C1 segment of cervical spinal cord (tissue), 14 donors: ENCODE measurements at regions not wholly inside any gene's neighbourhood (a gene's known extent, or its start where the extent isn't known, plus 50 kb on each side); places are given as distances from the start of the nearest gene placed in this dataset.
A peak's percentile ranks its signal among the peaks of the same experiment; 100 is the strongest.

ENCODE experiments used
- DNase-seq, 14 donors: peaks; one replicate each; lab custom pipeline; 2025; lab: John Stamatoyannopoulos, UW

GRCh38 chr2:2767837-2768236, 436.8 kb upstream of the MYT1L start:
- DNase-seq, result no peak

GRCh38 chr2:2765839-2766495, 434.9 kb upstream of the MYT1L start:
- no peak for DNase-seq

- no peak for DNase-seq
These were observed 434.2 kb upstream of the MYT1L start for GRCh38 chr2:2765176-2765800.

- DNase-seq, result no peak
These were observed 433.7 kb upstream of the MYT1L start for GRCh38 chr2:2764739-2765138.

GRCh38 chr2:2764001-2764355, 432.9 kb upstream of the MYT1L start:
- peak in 6 of 14 donors; percentile 8 to 66 (median 22) for DNase-seq

- no peak for DNase-seq
These were observed 432.4 kb upstream of the MYT1L start for GRCh38 chr2:2763351-2764000.

- peak in 4 of 14 donors; percentile 20 to 61 (median 25) for DNase-seq
These were observed 431.8 kb upstream of the MYT1L start for GRCh38 chr2:2762913-2763312.

GRCh38 chr2:2762166-2762908, 431.3 kb upstream of the MYT1L start:
- DNase-seq, result no peak

- peak in 3 of 14 donors; percentile 11 to 89 (median 23) for DNase-seq
These were observed 427.8 kb upstream of the MYT1L start for GRCh38 chr2:2758793-2759367.

- DNase-seq, result no peak
These were observed 426.7 kb upstream of the MYT1L start for GRCh38 chr2:2757764-2758163.

- no peak for DNase-seq
These were observed 425.8 kb upstream of the MYT1L start for GRCh38 chr2:2756886-2757285.

- no peak for DNase-seq
These were observed 424.9 kb upstream of the MYT1L start for GRCh38 chr2:2755990-2756389.

- no peak for DNase-seq
These were observed 423.9 kb upstream of the MYT1L start for GRCh38 chr2:2754940-2755339.

GRCh38 chr2:2751715-2752315, 420.7 kb upstream of the MYT1L start:
- no peak for DNase-seq

- DNase-seq, result no peak
These were observed 420.0 kb upstream of the MYT1L start for GRCh38 chr2:2750867-2751714.

GRCh38 chr2:2749206-2749598, 418.1 kb upstream of the MYT1L start:
- no peak for DNase-seq

- no peak for DNase-seq
These were observed 417.5 kb upstream of the MYT1L start for GRCh38 chr2:2748399-2749205.

GRCh38 chr2:2747797-2748301, 416.8 kb upstream of the MYT1L start:
- no peak for DNase-seq

- no peak for DNase-seq
These were observed 415.7 kb upstream of the MYT1L start for GRCh38 chr2:2746731-2747130.
